Transverse colon (tissue), 3 donors: ENCODE measurements at regions not wholly inside any gene's neighbourhood (a gene's known extent, or its start where the extent isn't known, plus 50 kb on each side); places are given as distances from the start of the nearest gene placed in this dataset.

Experiments
- POLR2A ChIP-seq: fragments of 450-650 bp; IDR thresholded peaks from one replicate; pipeline ENCODE4 v1.6.1; 2016; ENCODE audit warnings: antibody characterized with exemption, mild to moderate bottlenecking, moderate library complexity
- POLR2AphosphoS5 ChIP-seq, 3 donors: sonication (generic); formaldehyde crosslinking; IDR thresholded peaks; one replicate each; pipeline ENCODE4 v1.6.1; 2016; ENCODE audit warnings: antibody characterized with exemption in 3 of 3

DNA sequence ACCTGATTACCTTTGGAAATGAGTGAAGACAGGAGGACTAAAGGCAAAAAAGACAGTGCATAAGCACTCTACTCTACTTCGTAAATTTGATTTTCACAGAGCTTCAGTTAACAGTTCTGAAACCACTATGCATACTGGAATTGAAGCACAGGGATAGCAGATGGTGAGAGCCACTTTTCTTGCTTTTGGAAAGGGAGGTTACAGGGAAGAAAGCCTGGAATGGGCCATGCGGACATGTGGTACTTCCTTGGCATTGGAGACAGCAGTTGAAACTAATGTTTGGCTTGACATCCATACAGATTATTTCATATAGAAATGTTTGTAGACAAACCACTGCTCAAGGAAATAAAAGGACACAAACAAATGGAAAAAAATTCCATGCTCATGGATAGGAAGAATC, 585.6 kb upstream of the RAB6C start:
- TF ChIP-seq POLR2AphosphoS5 (IDR thresholded peaks at IDR 0.05), result no peak
- no peak for TF ChIP-seq POLR2A
